ENCODE measurements at regions not wholly inside any gene's neighbourhood (a gene's known extent, or its start where the extent isn't known, plus 50 kb on each side); places are given as distances from the start of the nearest gene placed in this dataset.

DNA sequence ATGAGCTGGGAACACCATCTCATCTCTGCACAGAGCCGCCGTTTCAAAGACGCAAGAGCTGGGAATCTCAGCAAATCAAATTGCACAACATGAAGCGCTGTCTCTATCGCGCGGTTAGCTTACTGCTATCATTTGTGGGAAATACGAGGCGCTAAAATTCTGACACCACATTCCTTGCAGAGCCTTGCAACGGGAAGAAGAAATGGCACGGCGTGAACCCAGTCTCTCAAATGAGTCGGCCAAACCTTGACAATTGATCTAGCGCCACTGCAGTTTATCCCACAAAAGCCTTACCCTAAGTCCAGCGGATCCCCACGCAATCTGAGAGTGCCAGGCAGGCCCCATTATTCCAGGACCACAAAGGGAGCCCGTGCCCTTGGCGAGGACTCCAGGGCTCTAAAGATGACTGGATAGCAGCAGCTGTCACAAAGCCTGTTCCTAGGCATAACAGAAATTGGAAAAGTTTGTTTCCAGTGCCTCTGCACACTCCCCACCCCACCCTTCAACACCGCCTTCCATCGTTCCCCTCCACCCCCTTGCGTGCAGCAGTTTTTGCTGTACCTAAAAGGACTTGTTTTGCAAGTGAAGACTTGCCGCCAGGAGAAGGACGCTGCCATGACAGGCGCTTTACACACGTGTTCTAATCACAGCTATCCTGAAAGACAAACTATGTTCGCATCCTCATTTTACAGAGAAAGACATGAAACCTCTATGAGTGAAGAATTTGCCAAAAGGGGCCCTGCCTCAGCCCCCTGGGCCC is 252.4 kb downstream of the EIPR1 start:
- no peak overlapping the region for H3K4me3 ChIP-seq (ENCODE audit: low read length)
- H3K27me3 ChIP-seq (ENCODE audit: control insufficient read depth, insufficient read depth, low read length, poor library complexity, severe bottlenecking): no peaks in the 10 kb centered on the region
- TF ChIP-seq, protein P1, sequence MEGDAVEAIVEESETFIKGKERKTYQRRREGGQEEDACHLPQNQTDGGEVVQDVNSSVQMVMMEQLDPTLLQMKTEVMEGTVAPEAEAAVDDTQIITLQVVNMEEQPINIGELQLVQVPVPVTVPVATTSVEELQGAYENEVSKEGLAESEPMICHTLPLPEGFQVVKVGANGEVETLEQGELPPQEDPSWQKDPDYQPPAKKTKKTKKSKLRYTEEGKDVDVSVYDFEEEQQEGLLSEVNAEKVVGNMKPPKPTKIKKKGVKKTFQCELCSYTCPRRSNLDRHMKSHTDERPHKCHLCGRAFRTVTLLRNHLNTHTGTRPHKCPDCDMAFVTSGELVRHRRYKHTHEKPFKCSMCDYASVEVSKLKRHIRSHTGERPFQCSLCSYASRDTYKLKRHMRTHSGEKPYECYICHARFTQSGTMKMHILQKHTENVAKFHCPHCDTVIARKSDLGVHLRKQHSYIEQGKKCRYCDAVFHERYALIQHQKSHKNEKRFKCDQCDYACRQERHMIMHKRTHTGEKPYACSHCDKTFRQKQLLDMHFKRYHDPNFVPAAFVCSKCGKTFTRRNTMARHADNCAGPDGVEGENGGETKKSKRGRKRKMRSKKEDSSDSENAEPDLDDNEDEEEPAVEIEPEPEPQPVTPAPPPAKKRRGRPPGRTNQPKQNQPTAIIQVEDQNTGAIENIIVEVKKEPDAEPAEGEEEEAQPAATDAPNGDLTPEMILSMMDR (conservative IDR thresholded peaks at IDR 0.05): no peak
- Mint-ChIP-seq H3K4me3 (no peak overlapping the region), H3K4me1 (no peaks in the 10 kb centered on the region), H3K9me3 (peaks cover 2% of the 10 kb centered on the region), H3K27ac (no peak overlapping the region), H3K27me3 (ENCODE audit: insufficient read depth) (peaks cover 1% of the 10 kb centered on the region), H3K36me3 (ENCODE audit: low read depth) (no peaks in the 10 kb centered on the region)
- no peak for DNase-seq
- WGBS, 2 experiments (ENCODE audit: insufficient coverage in 1 of 2, insufficient read length in 1 of 2): 89 to 92% methylated on average over 25 to 26 of the region's 26 CpGs
- H3K4me1 ChIP-seq (ENCODE audit: control insufficient read depth, insufficient read depth, low read length): no peaks in the 10 kb centered on the region
- no peaks in the 10 kb centered on the region for H3K36me3 ChIP-seq (ENCODE audit: control insufficient read depth, insufficient read depth, low read length)
- H3K9me3 ChIP-seq (ENCODE audit: control insufficient read depth, low read length): no peaks in the 10 kb centered on the region
- H3K9ac ChIP-seq (ENCODE audit: extremely low read depth, low read length, poor library complexity, severe bottlenecking): no peak overlapping the region
- H3K27ac ChIP-seq (ENCODE audit: low read depth, low read length): no peak overlapping the region

DNA sequence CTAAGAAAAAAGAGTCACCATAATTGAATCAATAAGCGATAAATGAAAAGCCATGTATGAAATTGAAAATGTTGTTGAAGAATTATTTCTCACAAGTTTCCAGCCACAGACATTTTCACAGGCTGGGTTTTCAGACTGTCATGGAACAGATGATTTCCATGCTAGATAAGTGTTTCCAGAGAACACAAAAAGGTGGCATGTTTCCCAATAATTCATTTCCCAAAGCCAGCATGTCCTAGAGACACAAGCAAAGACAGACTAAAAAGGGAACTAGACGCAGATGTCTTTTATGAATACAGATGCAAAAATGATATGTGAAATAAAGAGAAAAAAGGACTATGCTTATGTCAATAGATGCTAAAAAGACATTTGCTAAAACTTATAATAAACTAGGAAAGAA is 255.1 kb downstream of the EIPR1 start:
- no peaks in the 10 kb centered on the region for H3K36me3 ChIP-seq (ENCODE audit: control insufficient read depth, insufficient read depth, low read length)
- no peak overlapping the region for H3K9ac ChIP-seq (ENCODE audit: extremely low read depth, low read length, poor library complexity, severe bottlenecking)
- no peak overlapping the region for H3K4me3 ChIP-seq (ENCODE audit: low read length)
- DNase-seq: no peak
- no peaks in the 10 kb centered on the region for H3K9me3 ChIP-seq (ENCODE audit: control insufficient read depth, low read length)
- Mint-ChIP-seq H3K9me3 (peaks cover 2% of the 10 kb centered on the region), H3K27me3 (ENCODE audit: insufficient read depth) (peaks cover 1% of the 10 kb centered on the region), H3K4me1 (peaks cover 6% of the 10 kb centered on the region), H3K36me3 (ENCODE audit: low read depth) (no peaks in the 10 kb centered on the region), H3K27ac (no peak overlapping the region), H3K4me3 (no peak overlapping the region)
- 100% methylated on average over 1 to 2 of the region's 2 CpGs for WGBS, 2 experiments (ENCODE audit: insufficient coverage in 1 of 2, insufficient read length in 1 of 2)
- no peak overlapping the region for H3K27ac ChIP-seq (ENCODE audit: low read depth, low read length)
- TF ChIP-seq, protein P1 (conservative IDR thresholded peaks at IDR 0.05): no peak
- no peaks in the 10 kb centered on the region for H3K4me1 ChIP-seq (ENCODE audit: control insufficient read depth, insufficient read depth, low read length)
- no peaks in the 10 kb centered on the region for H3K27me3 ChIP-seq (ENCODE audit: control insufficient read depth, insufficient read depth, low read length, poor library complexity, severe bottlenecking)

DNA sequence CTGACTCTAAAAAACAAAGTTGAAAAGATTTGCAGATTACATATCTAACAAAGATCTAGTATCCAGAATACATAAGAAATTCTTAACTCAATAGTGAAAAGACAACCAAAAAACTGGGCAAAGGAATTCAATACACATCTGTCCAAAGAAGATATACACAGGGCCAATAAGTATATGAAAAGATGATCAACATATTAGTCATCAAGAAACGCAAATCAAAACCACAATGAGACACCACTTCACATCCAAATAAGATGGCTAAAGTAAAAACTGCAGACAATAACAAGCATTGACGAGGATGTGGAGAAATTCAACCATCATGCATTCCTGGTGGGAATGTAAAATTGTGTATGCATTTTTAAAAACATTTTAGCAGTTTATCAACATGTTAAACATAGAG is 256.0 kb downstream of the EIPR1 start:
- Histone ChIP-seq H3K4me1 (ENCODE audit: control insufficient read depth, insufficient read depth, low read length) (no peaks in the 10 kb centered on the region), H3K4me3 (ENCODE audit: low read length) (no peak overlapping the region), H3K27me3 (ENCODE audit: control insufficient read depth, insufficient read depth, low read length, poor library complexity, severe bottlenecking) (no peaks in the 10 kb centered on the region), H3K9ac (ENCODE audit: extremely low read depth, low read length, poor library complexity, severe bottlenecking) (no peak overlapping the region), H3K27ac (ENCODE audit: low read depth, low read length) (no peak overlapping the region), H3K36me3 (ENCODE audit: control insufficient read depth, insufficient read depth, low read length) (no peaks in the 10 kb centered on the region), H3K9me3 (ENCODE audit: control insufficient read depth, low read length) (no peaks in the 10 kb centered on the region)
- Mint-ChIP-seq H3K4me3 (no peak overlapping the region), H3K36me3 (ENCODE audit: low read depth) (no peaks in the 10 kb centered on the region), H3K9me3 (peaks cover 2% of the 10 kb centered on the region), H3K27ac (no peak overlapping the region), H3K27me3 (ENCODE audit: insufficient read depth) (no peaks in the 10 kb centered on the region), H3K4me1 (peaks cover 11% of the 10 kb centered on the region)
- 88% methylated on average over 2 of the region's 2 CpGs; no CpG with 5 or more reads in 1 of the 2 experiments for WGBS, 2 experiments (ENCODE audit: insufficient coverage in 1 of 2, insufficient read length in 1 of 2)
- TF ChIP-seq, protein P1 (conservative IDR thresholded peaks at IDR 0.05): no peak
- no peak for DNase-seq
